Progenitor cell of endocrine pancreas (in vitro differentiated cells): ENCODE measurements at regions not wholly inside any gene's neighbourhood (a gene's known extent, or its start where the extent isn't known, plus 50 kb on each side); places are given as distances from the start of the nearest gene placed in this dataset.

ENCODE experiments used
- DNase-seq: peaks from one replicate; pipeline ENCODE4 v3.0.0; 2021; ENCODE audit warnings: low spot score; ENCODE audit not compliant: unreplicated experiment
- H3K27ac Mint-ChIP-seq: 2 replicates; pipeline ENCODE4 v1.8.0; 2021; ENCODE audit warnings: mild to moderate bottlenecking, moderate library complexity, mixed read lengths
- H3K27me3 Mint-ChIP-seq: 2 replicates; pipeline ENCODE4 v1.8.0; 2021; ENCODE audit warnings: mixed read lengths
- H3K36me3 Mint-ChIP-seq: 2 replicates; pipeline ENCODE4 v1.8.0; 2022; ENCODE audit warnings: mixed read lengths; ENCODE audit not compliant: insufficient read depth
- H3K4me1 Mint-ChIP-seq: 2 replicates; pipeline ENCODE4 v1.8.0; 2021; ENCODE audit warnings: low read depth, mixed read lengths
- H3K4me3 Mint-ChIP-seq: 2 replicates; pipeline ENCODE4 v1.8.0; 2021; ENCODE audit warnings: low read depth, mild to moderate bottlenecking, moderate library complexity, mixed read lengths
- H3K9me3 Mint-ChIP-seq: 2 replicates; pipeline ENCODE4 v1.8.0; 2021; ENCODE audit warnings: low read depth, mixed read lengths
- CTCF ChIP-seq: fragments of 200-600 bp; sonication (generic); IDR thresholded peaks from one replicate; pipeline ENCODE4 v1.5.0; 2021; ENCODE audit warnings: antibody characterized with exemption, mild to moderate bottlenecking; ENCODE audit not compliant: unreplicated experiment

- Mint-ChIP-seq H3K4me3 (no peak overlapping the region), H3K27me3 (peaks cover 4% of the 10 kb centered on the region), H3K4me1 (no peaks in the 10 kb centered on the region), H3K36me3 (no peaks in the 10 kb centered on the region), H3K27ac (no peak overlapping the region), H3K9me3 (no peaks in the 10 kb centered on the region)
- TF ChIP-seq CTCF: no peak
- DNase-seq: no peak
Measured at GRCh38 chr1:118246646-118247045, 61.6 kb upstream of the SPAG17 start.

DNA sequence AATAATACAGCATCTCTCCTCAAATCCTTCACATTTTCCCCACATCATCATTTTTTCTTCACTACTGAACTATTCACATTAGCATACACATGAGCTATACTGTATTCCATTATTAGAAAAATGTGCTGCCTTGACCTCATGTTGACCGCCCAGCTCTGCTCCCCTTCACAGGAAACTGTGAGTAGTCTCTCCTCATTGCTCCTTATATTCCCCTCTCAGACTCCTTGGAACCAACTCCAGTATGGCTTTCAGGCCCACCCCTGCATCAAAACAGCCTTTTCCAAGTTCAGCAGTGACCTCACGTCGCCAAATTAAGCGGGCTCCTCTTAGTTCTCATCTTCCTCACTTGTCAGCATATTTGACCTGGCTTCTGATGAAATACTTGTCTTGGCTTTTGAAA lies 59.2 kb upstream of the SPAG17 start:
- no peak for DNase-seq
- no peaks in the 10 kb centered on the region for H3K36me3 Mint-ChIP-seq
- no peak overlapping the region for H3K4me3 Mint-ChIP-seq
- peaks cover 4% of the 10 kb centered on the region for H3K27me3 Mint-ChIP-seq
- H3K4me1 Mint-ChIP-seq: no peaks in the 10 kb centered on the region
- no peak for TF ChIP-seq CTCF
- H3K27ac Mint-ChIP-seq: no peak overlapping the region
- peaks cover 10% of the 10 kb centered on the region for H3K9me3 Mint-ChIP-seq

DNA sequence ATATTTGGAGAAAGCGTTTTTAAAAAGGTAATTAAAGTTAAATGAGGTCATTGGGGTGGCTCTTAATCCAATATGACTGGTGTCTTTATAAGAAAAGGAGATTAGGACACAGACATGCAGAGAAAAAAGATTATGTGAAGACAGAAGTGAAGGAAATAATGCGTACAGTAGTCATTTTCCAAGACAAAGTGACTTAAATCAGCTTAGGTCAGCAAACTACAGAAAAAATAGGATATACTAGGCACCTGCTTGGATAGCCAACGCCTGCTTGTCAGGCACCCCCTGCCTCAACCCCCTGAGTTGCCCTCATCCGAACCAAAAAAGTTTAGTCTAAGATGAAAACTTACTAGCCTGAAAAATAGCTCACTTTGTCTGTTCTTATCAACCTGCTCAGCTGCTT lies 58.2 kb upstream of the SPAG17 start:
- TF ChIP-seq CTCF: no peak
- Mint-ChIP-seq H3K9me3 (peaks cover 13% of the 10 kb centered on the region), H3K27ac (no peak overlapping the region), H3K27me3 (peaks cover 4% of the 10 kb centered on the region), H3K4me3 (no peak overlapping the region), H3K36me3 (no peaks in the 10 kb centered on the region), H3K4me1 (no peaks in the 10 kb centered on the region)
- DNase-seq: no peak
